NCI-H774 (cell line): ENCODE measurements at regions not wholly inside any gene's neighbourhood (a gene's known extent, or its start where the extent isn't known, plus 50 kb on each side); places are given as distances from the start of the nearest gene placed in this dataset.

Experiments
- DNase-seq: peaks from one replicate; lab custom pipeline; 2025; lab: John Stamatoyannopoulos, UW

- DNase-seq: no peak
Measured at GRCh38 chr16:35258381-35258780, 1799.0 kb downstream of the TP53TG3F start.

GRCh38 chr16:35295856-35296255 is 1836.4 kb downstream of the TP53TG3F start:
- DNase-seq: no peak

GRCh38 chr16:35296962-35297653 is 1837.7 kb downstream of the TP53TG3F start:
- DNase-seq: no peak

GRCh38 chr16:35298460-35299243 is 1839.2 kb downstream of the TP53TG3F start:
- no peak for DNase-seq

- DNase-seq: no peak
Measured at GRCh38 chr16:35302859-35303258, 1843.4 kb downstream of the TP53TG3F start.

- DNase-seq: no peak
Measured at GRCh38 chr16:35305476-35305875, 1846.1 kb downstream of the TP53TG3F start.

- no peak for DNase-seq
Measured at GRCh38 chr16:35306915-35307314, 1847.5 kb downstream of the TP53TG3F start.

- no peak for DNase-seq
Measured at GRCh38 chr16:35308674-35309073, 1849.3 kb downstream of the TP53TG3F start.

- DNase-seq: no peak
Measured at GRCh38 chr16:35310999-35311398, 1851.6 kb downstream of the TP53TG3F start.

- DNase-seq: no peak
Measured at GRCh38 chr16:35311475-35311874, 1852.1 kb downstream of the TP53TG3F start.

GRCh38 chr16:35314298-35314697 is 1854.9 kb downstream of the TP53TG3F start:
- no peak for DNase-seq

GRCh38 chr16:35319536-35320192 is 1860.3 kb downstream of the TP53TG3F start:
- no peak for DNase-seq

GRCh38 chr16:35325936-35326335 is 1866.5 kb downstream of the TP53TG3F start:
- DNase-seq: no peak

GRCh38 chr16:35339337-35339736 is 1879.9 kb downstream of the TP53TG3F start:
- DNase-seq: no peak

- DNase-seq: no peak
Measured at GRCh38 chr16:35342012-35342411, 1882.6 kb downstream of the TP53TG3F start.

- no peak for DNase-seq
Measured at GRCh38 chr16:35344012-35344762, 1884.8 kb downstream of the TP53TG3F start.

GRCh38 chr16:35352431-35352830 is 1893.0 kb downstream of the TP53TG3F start:
- no peak for DNase-seq

- DNase-seq: no peak
Measured at GRCh38 chr16:35363510-35363909, 1904.1 kb downstream of the TP53TG3F start.

- DNase-seq: no peak
Measured at GRCh38 chr16:35364263-35364662, 1904.9 kb downstream of the TP53TG3F start.

GRCh38 chr16:35365675-35366074 is 1906.3 kb downstream of the TP53TG3F start:
- DNase-seq: no peak

GRCh38 chr16:35370617-35371016 is 1911.2 kb downstream of the TP53TG3F start:
- no peak for DNase-seq

GRCh38 chr16:35377142-35377541 is 1917.7 kb downstream of the TP53TG3F start:
- DNase-seq: no peak
